C4-2B (cell line): ENCODE measurements at regions not wholly inside any gene's neighbourhood (a gene's known extent, or its start where the extent isn't known, plus 50 kb on each side); places are given as distances from the start of the nearest gene placed in this dataset.

ENCODE experiments used
- CTCF ChIP-seq: fragments of 450-650 bp; conservative IDR thresholded peaks from 2 replicates; pipeline ENCODE4 v1.5.1; 2017; ENCODE audit warnings: mild to moderate bottlenecking
- ZFX ChIP-seq: fragments of 450-650 bp; IDR thresholded peaks from 2 replicates; pipeline ENCODE4 v1.6.1; 2017

DNA sequence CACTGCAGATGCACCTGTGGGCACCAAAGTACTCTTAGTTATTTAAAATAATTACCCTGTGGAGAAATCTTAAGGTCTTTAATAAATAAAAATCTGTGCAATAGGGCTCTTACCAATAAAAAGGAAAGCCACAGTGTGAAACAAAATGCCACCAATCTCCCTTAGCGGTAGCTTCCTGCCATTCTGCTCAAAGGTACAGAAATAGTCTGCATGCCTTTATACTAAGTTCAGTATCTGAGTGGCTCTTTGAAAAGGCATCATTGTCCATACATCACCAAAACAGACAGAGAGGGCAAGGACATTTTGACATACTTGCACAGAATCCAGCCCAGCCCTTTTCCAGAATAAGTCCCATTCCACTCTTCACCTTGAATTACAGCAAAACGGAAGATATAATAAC, 161.0 kb downstream of the KLF12 start:
- TF ChIP-seq CTCF (no peak), ZFX (no peak)
